Esophagus muscularis mucosa (tissue), 4 donors: ENCODE measurements at regions not wholly inside any gene's neighbourhood (a gene's known extent, or its start where the extent isn't known, plus 50 kb on each side); places are given as distances from the start of the nearest gene placed in this dataset.
A peak's percentile ranks its signal among the peaks of the same experiment; 100 is the strongest.

Experiments
- DNase-seq: peaks from one replicate; pipeline ENCODE4 v3.0.0-alpha.2; 2017; ENCODE audit errors: extremely low spot score
- H3K27ac ChIP-seq, 4 donors: fragments of 200-600 bp; sonication (generic); replicated peaks in 1 of 4; 1 replicate in 3 of 4; 2 replicates in 1 of 4; pipeline ENCODE4 v1.5.1; 2016 to 2019; ENCODE audit warnings: mild to moderate bottlenecking in 1 of 4
- H3K27me3 ChIP-seq, 4 donors: fragments of 200-600 bp; sonication (generic); one replicate each; pipeline versions ENCODE4 v1.5.1 to v1.6.0; 2016 to 2019
- H3K36me3 ChIP-seq, 4 donors: fragments of 200-600 bp; sonication (generic); one replicate each; pipeline ENCODE4 v1.5.1; 2016 to 2019
- H3K4me1 ChIP-seq, 4 donors: fragments of 200-600 bp; sonication (generic); one replicate each; pipeline ENCODE4 v1.5.1; 2016 to 2019
- H3K4me3 ChIP-seq, 4 donors: fragments of 200-600 bp; sonication (generic); 1 replicate in 2 of 4; 2 replicates in 2 of 4; pipeline ENCODE4 v1.5.1; 2016 to 2019; ENCODE audit warnings: mild to moderate bottlenecking in 4 of 4, moderate library complexity in 1 of 4
- H3K9me3 ChIP-seq, 4 donors: fragments of 200-600 bp; sonication (generic); 1 replicate in 3 of 4; 2 replicates in 1 of 4; pipeline ENCODE4 v1.5.1; 2016 to 2019
- EP300 ChIP-seq: sonication (generic); formaldehyde crosslinking; IDR thresholded peaks from one replicate; pipeline ENCODE4 v1.6.1; 2017; ENCODE audit warnings: antibody characterized with exemption
- POLR2A ChIP-seq: fragments of 450-650 bp; IDR thresholded peaks from one replicate; pipeline ENCODE4 v1.6.1; 2017; ENCODE audit warnings: antibody characterized with exemption, moderate library complexity, mild to moderate bottlenecking, low read depth
- POLR2AphosphoS5 ChIP-seq, 2 donors: sonication (generic); formaldehyde crosslinking; IDR thresholded peaks; one replicate each; pipeline ENCODE4 v1.6.1; 2017; ENCODE audit warnings: antibody characterized with exemption in 2 of 2
- WGBS: methylation state at CpG from one replicate; pipeline ENCODE4 v1.1.5; 2018; 5-methylcytosine and 5-hydroxymethylcytosine counted together
- intact Hi-C: fragments of 100-400 bp; cut with DNase I; formaldehyde crosslinking; loops from one replicate; pipeline ENCODE4 v1.15.1; 2023
- TF ChIP-seq, protein P1 (sequence below), 3 experiments: fragments of 200-600 bp in 2 of 3; fragments of 450-650 bp in 1 of 3; sonication (generic) in 2 of 3; IDR thresholded peaks; one replicate each; pipeline ENCODE4 v1.5.1; 2017 to 2019; ENCODE audit warnings: antibody characterized with exemption in 3 of 3, mild to moderate bottlenecking in 2 of 3, moderate library complexity in 1 of 3

DNA sequence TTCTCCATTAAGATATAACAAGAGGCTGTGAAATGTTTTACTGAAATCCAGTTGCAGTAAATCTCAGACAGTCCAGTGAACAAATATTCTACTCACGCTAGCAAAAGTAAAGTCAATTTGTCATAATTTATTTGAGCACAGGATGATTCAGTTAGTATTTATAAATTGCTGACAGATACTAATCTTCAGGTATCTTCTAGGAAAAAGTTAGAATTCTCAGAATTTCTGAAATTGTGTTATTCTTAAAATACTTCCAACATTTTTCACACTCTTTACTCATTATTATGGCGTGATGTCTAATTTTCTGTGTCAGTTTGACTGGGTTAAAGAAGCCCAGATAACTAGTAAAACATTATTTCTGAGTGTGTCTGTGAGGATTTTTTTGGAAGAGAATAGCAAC is 460.2 kb upstream of the ACVR2A start:
- no peak for TF ChIP-seq POLR2AphosphoS5 (IDR thresholded peaks at IDR 0.05)
- TF ChIP-seq, protein P1, sequence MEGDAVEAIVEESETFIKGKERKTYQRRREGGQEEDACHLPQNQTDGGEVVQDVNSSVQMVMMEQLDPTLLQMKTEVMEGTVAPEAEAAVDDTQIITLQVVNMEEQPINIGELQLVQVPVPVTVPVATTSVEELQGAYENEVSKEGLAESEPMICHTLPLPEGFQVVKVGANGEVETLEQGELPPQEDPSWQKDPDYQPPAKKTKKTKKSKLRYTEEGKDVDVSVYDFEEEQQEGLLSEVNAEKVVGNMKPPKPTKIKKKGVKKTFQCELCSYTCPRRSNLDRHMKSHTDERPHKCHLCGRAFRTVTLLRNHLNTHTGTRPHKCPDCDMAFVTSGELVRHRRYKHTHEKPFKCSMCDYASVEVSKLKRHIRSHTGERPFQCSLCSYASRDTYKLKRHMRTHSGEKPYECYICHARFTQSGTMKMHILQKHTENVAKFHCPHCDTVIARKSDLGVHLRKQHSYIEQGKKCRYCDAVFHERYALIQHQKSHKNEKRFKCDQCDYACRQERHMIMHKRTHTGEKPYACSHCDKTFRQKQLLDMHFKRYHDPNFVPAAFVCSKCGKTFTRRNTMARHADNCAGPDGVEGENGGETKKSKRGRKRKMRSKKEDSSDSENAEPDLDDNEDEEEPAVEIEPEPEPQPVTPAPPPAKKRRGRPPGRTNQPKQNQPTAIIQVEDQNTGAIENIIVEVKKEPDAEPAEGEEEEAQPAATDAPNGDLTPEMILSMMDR (IDR thresholded peaks at IDR 0.05): no peak
- no peak for TF ChIP-seq EP300
- no peak for TF ChIP-seq POLR2A
- intact Hi-C loops: no loop called here
- WGBS: 70% methylated on average over 2 of the region's 2 CpGs

DNA sequence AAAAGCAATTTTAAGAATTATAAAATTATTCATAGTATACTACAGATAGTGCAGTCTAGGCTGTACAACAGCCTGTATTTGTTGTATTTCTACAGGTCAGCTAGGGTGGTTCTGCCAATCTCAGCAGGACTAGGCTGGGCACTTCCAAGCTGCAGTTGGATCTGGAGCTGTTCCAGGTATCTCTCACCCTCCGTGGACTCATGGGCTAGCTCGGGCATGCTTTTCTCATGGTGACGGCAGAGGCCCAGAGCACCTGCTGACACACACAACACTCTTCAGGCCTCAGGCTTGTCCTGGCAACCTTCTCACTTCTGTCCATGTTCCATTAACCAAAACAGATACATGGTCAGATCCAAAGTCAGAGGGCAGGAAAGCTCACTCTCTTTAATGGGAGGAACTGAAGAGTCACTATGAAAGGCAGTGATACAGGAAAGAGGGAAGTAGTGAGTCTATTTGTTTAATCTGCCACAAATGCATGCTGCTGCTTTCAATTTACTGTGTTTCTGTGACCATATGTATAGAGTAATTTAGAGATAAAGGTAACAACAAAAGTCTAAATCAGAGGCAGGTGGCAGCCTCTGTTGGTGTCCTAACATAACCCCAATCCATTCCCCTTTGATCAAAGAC is 462.4 kb upstream of the ACVR2A start:
- TF ChIP-seq POLR2A (no peak), POLR2AphosphoS5 (IDR thresholded peaks at IDR 0.05) (no peak), EP300 (no peak)
- TF ChIP-seq, protein P1 (IDR thresholded peaks at IDR 0.05): no peak
- Histone ChIP-seq H3K9me3 (no peaks in the 10 kb centered on the region), H3K27me3 (no peaks in the 10 kb centered on the region), H3K4me1 (no peaks in the 10 kb centered on the region), H3K36me3 (no peaks in the 10 kb centered on the region), H3K27ac (no peak overlapping the region), H3K4me3 (no peak overlapping the region)
- DNase-seq: no peak
- WGBS: 20% methylated on average over 3 of the region's 3 CpGs
- intact Hi-C loops: no loop called here

More for the DNA sequence above, 460.2 kb upstream of the ACVR2A start:
- Histone ChIP-seq H3K4me1 (no peaks in the 10 kb centered on the region), H3K27me3 (no peaks in the 10 kb centered on the region), H3K36me3 (no peaks in the 10 kb centered on the region), H3K27ac (no peak overlapping the region), H3K9me3 (no peaks in the 10 kb centered on the region), H3K4me3 (no peak overlapping the region)
- DNase-seq: no peak

DNA sequence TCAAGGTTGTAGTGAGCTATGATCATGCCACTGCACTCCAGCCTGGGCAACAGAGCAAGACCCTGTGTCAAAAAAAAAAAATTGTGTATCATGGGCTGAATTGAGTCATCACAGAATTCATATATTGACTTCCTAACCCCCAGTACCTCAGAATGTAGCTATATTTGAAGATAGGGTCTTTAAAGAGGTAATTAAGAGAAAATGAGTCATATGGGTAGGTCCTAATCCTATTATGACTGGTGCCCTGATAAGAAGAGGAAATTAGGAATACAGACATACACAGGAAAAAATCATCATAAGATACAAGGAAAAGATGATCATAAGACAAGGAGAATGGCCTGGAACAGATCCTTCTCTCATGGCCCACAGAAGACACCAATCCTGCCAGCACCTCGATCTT is 466.4 kb upstream of the ACVR2A start:
- Histone ChIP-seq H3K4me3 (no peak overlapping the region), H3K27me3 (no peaks in the 10 kb centered on the region), H3K4me1 (peaks cover 0 to 13% (median 11%) of the 10 kb centered on the region in 4 donors), H3K27ac (no peak overlapping the region), H3K36me3 (no peaks in the 10 kb centered on the region), H3K9me3 (no peaks in the 10 kb centered on the region)
- 85% methylated on average over 1 of the region's 1 CpG for WGBS
- no peak for DNase-seq
- intact Hi-C loops: no loop called here
- TF ChIP-seq, protein P1 (IDR thresholded peaks at IDR 0.05): no peak
- TF ChIP-seq EP300 (no peak), POLR2AphosphoS5 (IDR thresholded peaks at IDR 0.05) (no peak), POLR2A (no peak)

DNA sequence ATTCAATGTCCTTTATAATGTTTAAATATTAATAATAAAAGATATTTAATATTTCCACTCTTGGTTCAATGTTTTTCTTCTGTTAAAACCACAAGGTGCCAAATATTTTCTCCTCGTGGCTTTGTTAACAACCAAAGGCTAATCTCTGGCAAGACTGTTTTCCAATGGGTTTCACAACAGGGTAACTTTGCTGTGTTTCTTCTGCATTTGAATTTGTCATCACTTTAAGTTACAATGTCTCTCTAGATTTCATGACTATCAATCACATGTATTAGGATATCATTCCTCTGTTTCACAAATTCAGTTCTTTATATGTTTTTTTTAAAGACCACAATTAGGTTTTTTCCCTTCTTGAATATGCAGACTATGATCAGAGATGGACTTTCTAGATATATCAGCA is 469.8 kb upstream of the ACVR2A start:
- intact Hi-C loops: no loop called here
- Histone ChIP-seq H3K4me3 (no peak overlapping the region), H3K4me1 (peaks cover 0 to 20% (median 16%) of the 10 kb centered on the region in 4 donors), H3K9me3 (no peaks in the 10 kb centered on the region), H3K36me3 (no peaks in the 10 kb centered on the region), H3K27me3 (no peaks in the 10 kb centered on the region), H3K27ac (peak overlapping the region in 1 of 4 donors; percentile 49)
- no peak for DNase-seq
- WGBS: 40% methylated on average over 1 of the region's 1 CpG
- TF ChIP-seq, protein P1 (IDR thresholded peaks at IDR 0.05): no peak
- TF ChIP-seq EP300: no peak
- TF ChIP-seq POLR2A: no peak

DNA sequence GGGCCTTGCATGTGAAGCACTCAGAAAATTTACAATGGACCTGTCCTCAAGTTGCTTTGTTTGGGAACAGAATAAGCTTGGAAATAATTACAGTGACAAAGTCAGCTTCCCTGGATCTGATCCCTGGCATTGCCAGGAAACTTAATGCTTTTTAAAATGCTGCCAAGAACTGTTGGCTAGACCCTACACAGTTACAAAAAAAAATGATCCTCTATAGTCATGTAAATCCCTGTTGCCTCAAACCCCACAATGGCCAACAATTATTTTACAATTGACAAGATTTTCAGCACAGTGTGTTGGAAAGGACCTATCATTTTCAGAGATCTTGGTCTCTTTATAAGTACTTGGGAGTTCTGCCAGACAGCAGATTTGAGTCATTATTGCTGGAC is 470.4 kb upstream of the ACVR2A start:
- Histone ChIP-seq H3K9me3 (no peaks in the 10 kb centered on the region), H3K36me3 (no peaks in the 10 kb centered on the region), H3K4me3 (no peak overlapping the region), H3K27ac (peak overlapping the region in 2 of 4 donors; percentile 30 to 49), H3K27me3 (no peaks in the 10 kb centered on the region), H3K4me1 (peaks cover 0 to 20% (median 16%) of the 10 kb centered on the region in 4 donors)
- TF ChIP-seq, protein P1 (IDR thresholded peaks at IDR 0.05): no peak
- no peak for TF ChIP-seq POLR2AphosphoS5 (IDR thresholded peaks at IDR 0.05)
- TF ChIP-seq EP300: no peak
- no peak for TF ChIP-seq POLR2A
- intact Hi-C loops: no loop called here
- DNase-seq: no peak
